ENCODE measurements at regions not wholly inside any gene's neighbourhood (a gene's known extent, or its start where the extent isn't known, plus 50 kb on each side); places are given as distances from the start of the nearest gene placed in this dataset.

DNA sequence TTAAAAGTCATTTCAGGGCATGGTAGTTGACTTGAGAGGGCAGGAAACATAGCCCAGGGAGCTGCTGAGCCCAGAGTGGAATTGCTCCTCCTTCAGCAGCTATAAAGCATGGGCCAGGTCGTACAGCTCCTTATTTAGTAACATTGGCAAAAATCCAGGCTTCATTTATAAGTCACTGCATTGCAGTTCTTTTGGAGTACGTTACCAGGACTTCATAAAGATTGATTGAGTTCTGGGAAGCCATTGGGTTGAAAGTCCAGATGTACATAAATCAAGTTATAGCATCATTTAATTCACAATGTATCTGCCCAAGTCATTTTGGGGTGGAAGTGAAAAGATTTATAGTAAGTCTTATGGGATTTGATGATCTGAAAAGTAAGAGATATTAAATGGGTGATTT is 53.0 kb upstream of the ANKEF1 start:
- peaks cover 0 to 3% (median 0%) of the 10 kb centered on the region in 4 donors for H3K27me3 ChIP-seq
- no peak for DNase-seq
- intact Hi-C loops (cut with DNase I), result no loop called here

GRCh38 chr20:9978397-9979004 is 56.3 kb upstream of the ANKEF1 start:
- no peak for TF ChIP-seq POLR2A (IDR thresholded peaks at IDR 0.05)
- TF ChIP-seq, protein P1, sequence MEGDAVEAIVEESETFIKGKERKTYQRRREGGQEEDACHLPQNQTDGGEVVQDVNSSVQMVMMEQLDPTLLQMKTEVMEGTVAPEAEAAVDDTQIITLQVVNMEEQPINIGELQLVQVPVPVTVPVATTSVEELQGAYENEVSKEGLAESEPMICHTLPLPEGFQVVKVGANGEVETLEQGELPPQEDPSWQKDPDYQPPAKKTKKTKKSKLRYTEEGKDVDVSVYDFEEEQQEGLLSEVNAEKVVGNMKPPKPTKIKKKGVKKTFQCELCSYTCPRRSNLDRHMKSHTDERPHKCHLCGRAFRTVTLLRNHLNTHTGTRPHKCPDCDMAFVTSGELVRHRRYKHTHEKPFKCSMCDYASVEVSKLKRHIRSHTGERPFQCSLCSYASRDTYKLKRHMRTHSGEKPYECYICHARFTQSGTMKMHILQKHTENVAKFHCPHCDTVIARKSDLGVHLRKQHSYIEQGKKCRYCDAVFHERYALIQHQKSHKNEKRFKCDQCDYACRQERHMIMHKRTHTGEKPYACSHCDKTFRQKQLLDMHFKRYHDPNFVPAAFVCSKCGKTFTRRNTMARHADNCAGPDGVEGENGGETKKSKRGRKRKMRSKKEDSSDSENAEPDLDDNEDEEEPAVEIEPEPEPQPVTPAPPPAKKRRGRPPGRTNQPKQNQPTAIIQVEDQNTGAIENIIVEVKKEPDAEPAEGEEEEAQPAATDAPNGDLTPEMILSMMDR (IDR thresholded peaks at IDR 0.05), result peak; percentile 42 to 84 (median 70)
- H3K27ac ChIP-seq, result no peak overlapping the region
- no peaks in the 10 kb centered on the region for H3K36me3 ChIP-seq
- 21 to 25% methylated on average over 6 of the region's 6 CpGs for WGBS, 2 donors
- no peak overlapping the region for H3K4me3 ChIP-seq
- peaks cover 0 to 3% (median 0%) of the 10 kb centered on the region in 4 donors for H3K27me3 ChIP-seq
- intact Hi-C loops (cut with DNase I), result loop anchor here (2.0 to 5.0 kb wide), 2 partner anchors 112 to 449 kb away; no protein-coding TSS in a partner anchor
- no peaks in the 10 kb centered on the region for H3K9me3 ChIP-seq
- H3K4me1 ChIP-seq, result peaks cover 0 to 3% (median 0%) of the 10 kb centered on the region in 3 donors
- DNase-seq, result no peak

More for the DNA sequence above, 53.0 kb upstream of the ANKEF1 start:
- Histone ChIP-seq H3K27ac (no peak overlapping the region), H3K36me3 (no peaks in the 10 kb centered on the region), H3K4me1 (peaks cover 0 to 3% (median 0%) of the 10 kb centered on the region in 3 donors), H3K4me3 (no peak overlapping the region), H3K9me3 (no peaks in the 10 kb centered on the region)
- TF ChIP-seq POLR2A (IDR thresholded peaks at IDR 0.05), result no peak
- TF ChIP-seq, protein P1 (IDR thresholded peaks at IDR 0.05), result no peak
- 17 to 36% methylated on average over 2 of the region's 2 CpGs for WGBS, 2 donors

GRCh38 chr20:9977629-9978028 is 57.2 kb upstream of the ANKEF1 start:
- DNase-seq, result no peak
- no peaks in the 10 kb centered on the region for H3K4me1 ChIP-seq
- intact Hi-C loops (cut with DNase I), result loop anchor here (2.0 to 5.0 kb wide), 2 partner anchors 113 to 450 kb away; no protein-coding TSS in a partner anchor
- H3K27ac ChIP-seq, result no peak overlapping the region
- H3K27me3 ChIP-seq, result peaks cover 0 to 3% (median 0%) of the 10 kb centered on the region in 4 donors
- H3K36me3 ChIP-seq, result no peaks in the 10 kb centered on the region
- TF ChIP-seq, protein P1 (IDR thresholded peaks at IDR 0.05), result no peak
- no peak overlapping the region for H3K4me3 ChIP-seq
- no peaks in the 10 kb centered on the region for H3K9me3 ChIP-seq
- 7 to 14% methylated on average over 1 of the region's 1 CpG for WGBS, 2 donors

DNA sequence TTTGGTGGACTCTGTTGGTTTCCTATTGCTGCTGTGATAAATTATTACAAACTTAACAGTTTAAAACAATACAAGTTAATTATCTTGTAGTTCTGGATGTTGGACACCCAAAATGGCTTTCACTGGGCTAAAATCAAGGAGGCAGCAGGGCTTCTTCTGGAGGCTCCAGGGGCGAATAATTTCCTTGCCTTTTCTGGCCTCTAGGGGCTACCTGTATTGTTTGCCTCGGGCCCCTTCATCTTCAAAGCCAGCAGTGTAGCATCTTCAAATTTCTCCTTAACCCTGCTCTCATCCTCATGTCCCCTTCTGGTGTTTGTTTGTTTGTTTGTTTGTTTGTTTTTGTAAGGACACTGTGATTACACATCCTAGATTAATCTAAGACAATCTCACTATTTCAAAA is 60.5 kb upstream of the ANKEF1 start:
- intact Hi-C loops (cut with DNase I), result no loop called here
- H3K4me3 ChIP-seq, result no peak overlapping the region
- 63 to 64% methylated on average over 2 of the region's 2 CpGs for WGBS, 2 donors
- no peaks in the 10 kb centered on the region for H3K36me3 ChIP-seq
- peaks cover 0 to 10% (median 0%) of the 10 kb centered on the region in 3 donors for H3K4me1 ChIP-seq
- H3K27me3 ChIP-seq, result peaks cover 0 to 3% (median 0%) of the 10 kb centered on the region in 4 donors
- no peaks in the 10 kb centered on the region for H3K9me3 ChIP-seq
- H3K27ac ChIP-seq, result no peak overlapping the region
- no peak for TF ChIP-seq POLR2A (IDR thresholded peaks at IDR 0.05)
- TF ChIP-seq, protein P1 (IDR thresholded peaks at IDR 0.05), result peak in 1 of 6 experiments; percentile 6
- no peak for DNase-seq

DNA sequence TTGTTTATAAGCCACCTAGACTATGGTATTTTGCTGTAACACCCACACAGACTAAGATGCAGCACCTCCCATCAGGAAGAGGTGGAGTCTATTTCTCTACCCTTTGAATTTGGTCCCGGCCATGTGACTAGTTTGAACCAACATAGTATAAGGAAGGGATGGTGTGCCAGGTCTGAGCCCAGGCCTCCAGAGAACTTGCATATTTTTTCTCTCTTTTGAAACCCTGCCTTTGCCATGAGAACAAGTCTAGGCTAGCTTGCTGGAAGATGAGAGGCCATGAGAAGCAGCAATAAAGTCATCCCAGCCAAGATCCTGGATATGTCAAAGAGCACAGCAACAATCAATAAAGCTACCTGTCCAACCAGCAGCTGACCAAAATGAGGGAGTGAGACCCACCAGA is 63.0 kb upstream of the ANKEF1 start:
- WGBS, 2 donors, result 14 to 43% methylated on average over 1 of the region's 1 CpG
- TF ChIP-seq, protein P1 (IDR thresholded peaks at IDR 0.05), result no peak
- no peak for TF ChIP-seq POLR2A (IDR thresholded peaks at IDR 0.05)
- H3K27me3 ChIP-seq, result peaks cover 0 to 8% (median 0%) of the 10 kb centered on the region in 4 donors
- intact Hi-C loops (cut with DNase I), result no loop called here
- H3K4me3 ChIP-seq, result no peak overlapping the region
- peaks cover 0 to 10% (median 0%) of the 10 kb centered on the region in 3 donors for H3K4me1 ChIP-seq
- DNase-seq, result no peak
- H3K27ac ChIP-seq, result no peak overlapping the region
- no peaks in the 10 kb centered on the region for H3K36me3 ChIP-seq
- no peaks in the 10 kb centered on the region for H3K9me3 ChIP-seq
